Bronchial epithelial cell (primary cell): ENCODE measurements at regions not wholly inside any gene's neighbourhood (a gene's known extent, or its start where the extent isn't known, plus 50 kb on each side); places are given as distances from the start of the nearest gene placed in this dataset.
A peak's percentile ranks its signal among the peaks of the same experiment; 100 is the strongest.

Source experiments
- DNase-seq: peaks from one replicate; pipeline ENCODE4 v3.0.0-alpha.2; 2010; ENCODE audit warnings: low read depth
- FAIRE-seq: peaks from 2 replicates; lab custom pipeline; 2011; peaks lifted over from hg19 to GRCh38; lab: Jason Lieb, UNC
- H3K27me3 ChIP-seq: 2 replicates; pipeline ENCODE4 v1.5.1; 2011; ENCODE audit warnings: low read length; ENCODE audit not compliant: control insufficient read depth, insufficient read depth
- H3K36me3 ChIP-seq: 2 replicates; pipeline ENCODE4 v1.5.1; 2011; ENCODE audit warnings: low read length; ENCODE audit not compliant: control insufficient read depth, insufficient read depth
- H3K4me3 ChIP-seq: 2 replicates; pipeline ENCODE4 v1.5.1; 2011; ENCODE audit warnings: mild to moderate bottlenecking, low read depth, low read length, control low read depth
- CTCF ChIP-seq: IDR thresholded peaks from 2 replicates; pipeline ENCODE4 v1.5.1; 2011; ENCODE audit warnings: mild to moderate bottlenecking, moderate library complexity, low read length, control low read depth, inconsistent platforms; ENCODE audit not compliant: insufficient read depth, severe bottlenecking

- H3K27me3 ChIP-seq, result no peaks in the 10 kb centered on the region
- FAIRE-seq, result no peak
- TF ChIP-seq CTCF, result no peak
- no peaks in the 10 kb centered on the region for H3K36me3 ChIP-seq
- no peak overlapping the region for H3K4me3 ChIP-seq
- DNase-seq, result peak; percentile 10
Observed at GRCh38 chr13:60716313-60716712, 319.3 kb downstream of the TDRD3 start.

- H3K27me3 ChIP-seq, result no peaks in the 10 kb centered on the region
- no peak for FAIRE-seq
- peak; percentile 8 for DNase-seq
- no peak for TF ChIP-seq CTCF
- no peak overlapping the region for H3K4me3 ChIP-seq
- no peaks in the 10 kb centered on the region for H3K36me3 ChIP-seq
Observed at GRCh38 chr13:60707878-60708277, 310.9 kb downstream of the TDRD3 start.

GRCh38 chr13:60701895-60702294 lies 304.9 kb downstream of the TDRD3 start:
- no peaks in the 10 kb centered on the region for H3K27me3 ChIP-seq
- no peak for DNase-seq
- TF ChIP-seq CTCF, result no peak
- FAIRE-seq, result no peak
- H3K4me3 ChIP-seq, result no peak overlapping the region
- no peaks in the 10 kb centered on the region for H3K36me3 ChIP-seq

- no peak for DNase-seq
- no peak overlapping the region for H3K4me3 ChIP-seq
- TF ChIP-seq CTCF, result no peak
- no peak for FAIRE-seq
- H3K36me3 ChIP-seq, result no peaks in the 10 kb centered on the region
- H3K27me3 ChIP-seq, result no peaks in the 10 kb centered on the region
Observed at GRCh38 chr13:60700994-60701393, 304.0 kb downstream of the TDRD3 start.

- no peak for TF ChIP-seq CTCF
- Histone ChIP-seq H3K27me3 (no peaks in the 10 kb centered on the region), H3K36me3 (no peaks in the 10 kb centered on the region), H3K4me3 (no peak overlapping the region)
- FAIRE-seq (no peak), DNase-seq (no peak)
Observed at GRCh38 chr13:60699636-60700035, 302.6 kb downstream of the TDRD3 start.

- no peak for TF ChIP-seq CTCF
- Histone ChIP-seq H3K36me3 (no peaks in the 10 kb centered on the region), H3K4me3 (no peak overlapping the region), H3K27me3 (peaks cover 2% of the 10 kb centered on the region)
- FAIRE-seq (no peak), DNase-seq (no peak)
Observed at GRCh38 chr13:60696602-60697001, 299.6 kb downstream of the TDRD3 start.
